ENCODE measurements at regions not wholly inside any gene's neighbourhood (a gene's known extent, or its start where the extent isn't known, plus 50 kb on each side); places are given as distances from the start of the nearest gene placed in this dataset.

DNA sequence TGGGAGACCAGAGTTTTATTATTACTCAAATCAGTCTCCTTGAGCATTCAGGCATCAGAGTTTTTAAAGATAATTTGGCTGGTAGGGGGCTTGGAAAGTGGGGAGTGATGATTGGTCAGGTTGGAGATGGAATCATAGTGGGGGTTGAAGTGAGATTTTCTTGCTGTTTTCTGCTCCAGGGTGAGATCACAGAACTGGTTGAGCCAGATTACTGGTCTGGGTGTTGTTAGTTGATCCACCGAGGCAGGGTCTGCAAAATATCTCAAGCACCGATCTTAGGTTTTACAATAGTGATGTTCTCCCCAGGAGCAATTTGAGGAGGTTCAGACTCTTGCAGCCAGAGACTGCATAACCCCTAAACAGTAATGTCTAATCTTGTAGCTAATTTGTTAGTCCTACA lies 141.0 kb downstream of the OTOL1 start:
- TF ChIP-seq, protein P1, sequence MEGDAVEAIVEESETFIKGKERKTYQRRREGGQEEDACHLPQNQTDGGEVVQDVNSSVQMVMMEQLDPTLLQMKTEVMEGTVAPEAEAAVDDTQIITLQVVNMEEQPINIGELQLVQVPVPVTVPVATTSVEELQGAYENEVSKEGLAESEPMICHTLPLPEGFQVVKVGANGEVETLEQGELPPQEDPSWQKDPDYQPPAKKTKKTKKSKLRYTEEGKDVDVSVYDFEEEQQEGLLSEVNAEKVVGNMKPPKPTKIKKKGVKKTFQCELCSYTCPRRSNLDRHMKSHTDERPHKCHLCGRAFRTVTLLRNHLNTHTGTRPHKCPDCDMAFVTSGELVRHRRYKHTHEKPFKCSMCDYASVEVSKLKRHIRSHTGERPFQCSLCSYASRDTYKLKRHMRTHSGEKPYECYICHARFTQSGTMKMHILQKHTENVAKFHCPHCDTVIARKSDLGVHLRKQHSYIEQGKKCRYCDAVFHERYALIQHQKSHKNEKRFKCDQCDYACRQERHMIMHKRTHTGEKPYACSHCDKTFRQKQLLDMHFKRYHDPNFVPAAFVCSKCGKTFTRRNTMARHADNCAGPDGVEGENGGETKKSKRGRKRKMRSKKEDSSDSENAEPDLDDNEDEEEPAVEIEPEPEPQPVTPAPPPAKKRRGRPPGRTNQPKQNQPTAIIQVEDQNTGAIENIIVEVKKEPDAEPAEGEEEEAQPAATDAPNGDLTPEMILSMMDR (IDR thresholded peaks at IDR 0.05): no peak
- no peak for TF ChIP-seq POLR2A (IDR thresholded peaks at IDR 0.05)
